Kidney (tissue), 13 donors: ENCODE measurements at regions not wholly inside any gene's neighbourhood (a gene's known extent, or its start where the extent isn't known, plus 50 kb on each side); places are given as distances from the start of the nearest gene placed in this dataset.
A peak's percentile ranks its signal among the peaks of the same experiment; 100 is the strongest.
"Not testable (repeated sequence)": the region's sequence is repeated elsewhere in the genome, so short reads cannot be mapped to it uniquely, and the experiment has no call there.

ENCODE experiments used
- DNase-seq, 5 donors: peaks; one replicate each; pipeline ENCODE4 v3.0.0-alpha.2; 2013 to 2020
- FAIRE-seq: peaks from 2 replicates; lab custom pipeline; 2012; peaks lifted over from hg19 to GRCh38; lab: Jason Lieb, UNC
- H3K27ac ChIP-seq, 2 donors: one replicate each; pipeline ENCODE4 v1.7.0; 2013; ENCODE audit warnings: low read depth in 2 of 2, low read length in 2 of 2, inconsistent platforms in 1 of 2
- H3K27me3 ChIP-seq: one replicate; pipeline ENCODE4 v1.7.1; 2013; ENCODE audit warnings: low read length, inconsistent platforms; ENCODE audit not compliant: control insufficient read depth, insufficient read depth
- H3K36me3 ChIP-seq, 3 donors: one replicate each; pipeline versions ENCODE4 v1.7.0 to v1.7.1; 2013; ENCODE audit warnings: low read length in 3 of 3, control low read depth in 1 of 3, inconsistent platforms in 1 of 3; ENCODE audit not compliant: insufficient read depth in 3 of 3, control insufficient read depth in 2 of 3
- H3K4me1 ChIP-seq, 3 donors: one replicate each; pipeline versions ENCODE4 v1.7.0 to v1.7.1; 2013; ENCODE audit warnings: low read length in 3 of 3, inconsistent platforms in 1 of 3, low read depth in 1 of 3; ENCODE audit not compliant: control insufficient read depth in 2 of 3, insufficient read depth in 2 of 3
- H3K4me3 ChIP-seq, 3 donors: one replicate each; pipeline versions ENCODE4 v1.7.0 to v1.8.1; 2013; ENCODE audit warnings: low read length in 3 of 3, control low read depth in 1 of 3, inconsistent platforms in 1 of 3
- H3K9ac ChIP-seq, 3 donors: one replicate each; pipeline versions ENCODE4 v1.7.0 to v1.7.1; 2013; ENCODE audit warnings: low read length in 3 of 3, control low read depth in 1 of 3, inconsistent platforms in 1 of 3
- H3K9me3 ChIP-seq, 3 donors: one replicate each; pipeline versions ENCODE4 v1.7.0 to v1.7.1; 2013; ENCODE audit warnings: low read length in 3 of 3, control low read depth in 1 of 3, inconsistent platforms in 1 of 3; ENCODE audit not compliant: control insufficient read depth in 2 of 3, insufficient read depth in 1 of 3
- intact Hi-C: fragments of 100-400 bp; cut with DNase I; formaldehyde crosslinking; loops from one replicate; pipeline ENCODE4 v1.11.1; 2022
- TF ChIP-seq, protein P1 (sequence below): IDR thresholded peaks from 3 replicates; pipeline ENCODE4 v1.5.1; 2012; ENCODE audit warnings: mild to moderate bottlenecking, moderate library complexity, borderline replicate concordance; ENCODE audit not compliant: insufficient read depth; ENCODE audit errors: extremely low read depth
- donor health status: control.
- donor health status: control.
- donor health status: control.
- donor health status: control.
- donor health status: control.
- donor health status: DM: yes; HTN: yes; CAD: no.
- donor health status: Normal renal cell carcinoma (clear cell type).

DNA sequence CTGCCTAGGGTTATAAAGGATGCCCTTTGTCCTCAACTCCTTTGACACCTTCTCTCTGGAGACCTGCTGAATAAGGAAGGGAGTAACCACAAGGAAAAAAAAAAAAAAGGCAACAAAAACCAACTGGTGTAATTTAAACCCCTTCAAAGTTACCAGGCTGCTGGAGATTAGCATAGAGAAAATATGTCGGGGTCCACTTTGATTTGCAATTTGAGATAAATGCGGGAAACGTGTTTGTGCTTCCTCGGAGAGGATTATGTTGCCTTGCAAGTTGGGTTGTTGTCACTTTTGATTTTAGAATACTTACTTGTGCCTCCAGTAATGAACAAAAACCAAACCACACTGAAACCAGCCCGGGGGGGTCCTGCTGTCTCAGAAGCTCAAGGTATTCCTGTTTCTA, 200.2 kb upstream of the MYL2 start:
- peak in 2 of 5 donors; percentile 33 to 46 for DNase-seq
- intact Hi-C loops = no loop called here

DNA sequence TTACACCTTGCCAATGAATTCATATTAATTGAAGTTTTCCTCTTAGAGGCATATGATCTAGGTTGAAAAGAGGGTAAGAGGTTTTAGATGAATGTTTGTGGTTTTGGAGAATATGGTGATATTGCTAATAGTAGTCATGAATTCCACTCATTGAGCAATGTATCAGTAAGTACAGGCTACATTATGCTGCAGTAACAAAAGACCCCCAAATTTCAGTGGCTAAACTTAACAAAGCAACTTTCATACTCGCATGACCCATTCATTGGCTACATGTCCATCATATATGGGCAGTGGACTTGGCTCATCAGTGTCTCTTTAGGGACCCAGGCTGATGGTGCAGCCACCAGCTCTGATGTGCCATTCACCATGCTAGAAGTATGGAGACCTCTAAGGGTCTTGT, 196.6 kb upstream of the MYL2 start:
- FAIRE-seq = no peak
- no peaks in the 10 kb centered on the region for H3K27me3 ChIP-seq

More for the DNA sequence above, 200.2 kb upstream of the MYL2 start:
- no peaks in the 10 kb centered on the region for H3K27me3 ChIP-seq
- H3K36me3 ChIP-seq = no peaks in the 10 kb centered on the region
- no peak for FAIRE-seq
- no peak overlapping the region for H3K4me3 ChIP-seq
- H3K9ac ChIP-seq = no peak overlapping the region
- H3K9me3 ChIP-seq = no peaks in the 10 kb centered on the region
- TF ChIP-seq, protein P1, sequence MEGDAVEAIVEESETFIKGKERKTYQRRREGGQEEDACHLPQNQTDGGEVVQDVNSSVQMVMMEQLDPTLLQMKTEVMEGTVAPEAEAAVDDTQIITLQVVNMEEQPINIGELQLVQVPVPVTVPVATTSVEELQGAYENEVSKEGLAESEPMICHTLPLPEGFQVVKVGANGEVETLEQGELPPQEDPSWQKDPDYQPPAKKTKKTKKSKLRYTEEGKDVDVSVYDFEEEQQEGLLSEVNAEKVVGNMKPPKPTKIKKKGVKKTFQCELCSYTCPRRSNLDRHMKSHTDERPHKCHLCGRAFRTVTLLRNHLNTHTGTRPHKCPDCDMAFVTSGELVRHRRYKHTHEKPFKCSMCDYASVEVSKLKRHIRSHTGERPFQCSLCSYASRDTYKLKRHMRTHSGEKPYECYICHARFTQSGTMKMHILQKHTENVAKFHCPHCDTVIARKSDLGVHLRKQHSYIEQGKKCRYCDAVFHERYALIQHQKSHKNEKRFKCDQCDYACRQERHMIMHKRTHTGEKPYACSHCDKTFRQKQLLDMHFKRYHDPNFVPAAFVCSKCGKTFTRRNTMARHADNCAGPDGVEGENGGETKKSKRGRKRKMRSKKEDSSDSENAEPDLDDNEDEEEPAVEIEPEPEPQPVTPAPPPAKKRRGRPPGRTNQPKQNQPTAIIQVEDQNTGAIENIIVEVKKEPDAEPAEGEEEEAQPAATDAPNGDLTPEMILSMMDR = no peak
- no peaks in the 10 kb centered on the region for H3K4me1 ChIP-seq
- H3K27ac ChIP-seq = no peak overlapping the region

DNA sequence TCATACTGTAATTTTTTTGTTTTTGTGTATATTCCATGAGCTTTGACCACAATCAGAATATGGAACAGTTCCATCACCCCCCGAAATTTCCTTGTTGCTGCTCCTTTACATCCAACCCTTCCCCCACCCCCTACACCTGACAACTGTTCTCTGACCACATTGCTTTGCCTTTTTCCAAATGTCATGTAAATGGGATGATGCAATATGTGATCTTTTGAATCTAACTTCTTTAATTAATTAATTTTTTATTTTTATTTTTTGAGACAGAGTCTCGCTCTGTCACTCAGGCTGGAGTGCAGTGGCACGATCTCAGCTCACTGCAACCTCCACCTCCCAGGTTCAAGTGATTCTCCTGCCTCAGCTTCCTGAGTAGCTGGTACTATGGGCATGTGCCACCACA, 192.9 kb upstream of the MYL2 start:
- H3K36me3 ChIP-seq, DNase-seq, intact Hi-C loops, H3K27me3 ChIP-seq, H3K9ac ChIP-seq, H3K27ac ChIP-seq, H3K9me3 ChIP-seq, FAIRE-seq, H3K4me1 ChIP-seq, H3K4me3 ChIP-seq: not testable (repeated sequence)

More for the DNA sequence above, 196.6 kb upstream of the MYL2 start:
- DNase-seq = no peak
- no peak overlapping the region for H3K9ac ChIP-seq
- intact Hi-C loops = no loop called here
- TF ChIP-seq, protein P1 = no peak
- no peaks in the 10 kb centered on the region for H3K36me3 ChIP-seq
- no peak overlapping the region for H3K27ac ChIP-seq
- no peaks in the 10 kb centered on the region for H3K9me3 ChIP-seq
- H3K4me1 ChIP-seq = no peaks in the 10 kb centered on the region
- no peak overlapping the region for H3K4me3 ChIP-seq

DNA sequence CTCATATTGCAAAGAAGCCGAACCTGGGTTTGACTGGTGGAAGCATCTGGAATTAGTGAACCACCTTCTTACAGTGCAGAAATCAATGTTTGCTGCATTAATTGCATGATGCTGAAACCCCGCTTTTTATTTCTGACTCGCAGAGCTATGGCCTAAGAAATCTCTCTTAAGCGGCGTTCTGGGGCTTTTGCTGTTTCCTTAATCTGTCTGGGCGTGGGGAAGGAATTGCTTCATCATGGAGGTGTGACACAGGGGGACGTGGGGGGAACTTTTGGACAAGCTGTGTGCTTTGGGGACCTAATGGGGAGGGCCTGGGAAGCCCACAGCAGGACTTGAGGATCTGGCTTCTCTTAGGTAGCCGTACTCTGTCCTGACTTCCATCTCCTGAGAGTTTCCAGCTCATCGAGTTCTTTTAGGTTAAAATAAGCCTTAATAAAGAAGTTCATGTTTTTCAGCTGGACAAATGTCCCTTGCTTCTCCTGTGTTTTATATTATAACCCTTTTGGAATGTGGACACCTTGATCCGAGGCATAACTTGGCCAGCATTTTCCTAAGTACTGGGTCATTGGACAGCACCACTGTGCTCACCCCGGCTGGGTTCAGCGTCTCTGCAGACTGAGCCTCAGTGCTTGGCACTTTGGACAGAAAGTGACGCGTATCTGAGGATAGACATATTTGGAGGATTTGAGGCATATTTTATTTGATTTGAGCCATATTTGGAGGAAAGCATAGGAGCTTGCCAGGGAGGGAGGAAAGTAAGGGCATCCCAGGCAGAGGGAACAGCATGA, 192.1 kb upstream of the MYL2 start:
- Histone ChIP-seq H3K27ac (no peak overlapping the region), H3K36me3 (no peaks in the 10 kb centered on the region), H3K9me3 (peaks cover 0 to 4% (median 0%) of the 10 kb centered on the region in 3 donors), H3K27me3 (no peaks in the 10 kb centered on the region), H3K4me1 (no peaks in the 10 kb centered on the region), H3K4me3 (no peak overlapping the region), H3K9ac (no peak overlapping the region)
- TF ChIP-seq, protein P1 = no peak
- intact Hi-C loops = no loop called here
- FAIRE-seq (no peak), DNase-seq (no peak)
